Trophoblast cell (in vitro differentiated cells and primary cell): ENCODE measurements at regions not wholly inside any gene's neighbourhood (a gene's known extent, or its start where the extent isn't known, plus 50 kb on each side); places are given as distances from the start of the nearest gene placed in this dataset.

Source experiments
- DNase-seq, 2 donors: peaks; one replicate each; pipeline ENCODE4 v3.0.0-alpha.2; 2016
- H2AFZ ChIP-seq: 2 replicates; pipeline ENCODE4 v1.6.1; 2013; ENCODE audit warnings: low read length, moderate library complexity, mild to moderate bottlenecking; ENCODE audit not compliant: insufficient read depth, poor library complexity
- H2AK5ac ChIP-seq: 2 replicates; pipeline ENCODE4 v1.6.1; 2013; ENCODE audit warnings: mild to moderate bottlenecking, low read length
- H2BK120ac ChIP-seq: 2 replicates; pipeline ENCODE4 v1.6.1; 2013; ENCODE audit warnings: low read length, mild to moderate bottlenecking, moderate library complexity; ENCODE audit not compliant: insufficient read depth, poor library complexity
- H2BK12ac ChIP-seq: 2 replicates; pipeline ENCODE4 v1.6.1; 2013; ENCODE audit warnings: mild to moderate bottlenecking, low read length, moderate library complexity
- H2BK5ac ChIP-seq: 2 replicates; pipeline ENCODE4 v1.6.1; 2013; ENCODE audit warnings: low read length, low read depth, moderate library complexity, mild to moderate bottlenecking; ENCODE audit not compliant: poor library complexity
- H3K14ac ChIP-seq: 2 replicates; pipeline ENCODE4 v1.6.1; 2013; ENCODE audit warnings: mild to moderate bottlenecking, low read length
- H3K18ac ChIP-seq: 2 replicates; pipeline ENCODE4 v1.6.1; 2013; ENCODE audit warnings: mild to moderate bottlenecking, low read length
- H3K23ac ChIP-seq: 2 replicates; pipeline ENCODE4 v1.6.1; 2013; ENCODE audit warnings: low read length
- H3K27ac ChIP-seq: 2 replicates; pipeline ENCODE4 v1.5.1; 2013; ENCODE audit warnings: low read depth, mild to moderate bottlenecking, inconsistent platforms, low read length, moderate library complexity
- H3K27me3 ChIP-seq: 2 replicates; pipeline ENCODE4 v1.6.1; 2013; ENCODE audit warnings: inconsistent platforms, mild to moderate bottlenecking, low read length, moderate library complexity; ENCODE audit not compliant: insufficient read depth
- H3K36me3 ChIP-seq, 2 experiments: 1 replicate in 1 of 2; 2 replicates in 1 of 2; pipeline ENCODE4 v1.6.1; 2013; ENCODE audit warnings: low read length in 2 of 2, mild to moderate bottlenecking in 2 of 2, moderate library complexity in 1 of 2; ENCODE audit not compliant: insufficient read depth in 2 of 2, control insufficient read depth in 1 of 2
- H3K4ac ChIP-seq: 2 replicates; pipeline ENCODE4 v1.6.1; 2013; ENCODE audit warnings: low read depth, mild to moderate bottlenecking, low read length, moderate library complexity
- H3K4me1 ChIP-seq, 2 experiments: 1 replicate in 1 of 2; 2 replicates in 1 of 2; pipeline ENCODE4 v1.6.1; 2013; ENCODE audit warnings: low read length in 2 of 2, mild to moderate bottlenecking in 2 of 2, moderate library complexity in 1 of 2; ENCODE audit not compliant: insufficient read depth in 2 of 2, control insufficient read depth in 1 of 2
- H3K4me2 ChIP-seq: 2 replicates; pipeline ENCODE4 v1.6.1; 2013; ENCODE audit warnings: inconsistent platforms, mild to moderate bottlenecking, low read length, moderate library complexity
- H3K4me3 ChIP-seq: 2 replicates; pipeline ENCODE4 v1.5.1; 2013; ENCODE audit warnings: mild to moderate bottlenecking, low read depth, low read length, inconsistent platforms
- H3K79me1 ChIP-seq: one replicate; pipeline ENCODE4 v1.6.1; 2013; ENCODE audit warnings: low read length
- H3K79me2 ChIP-seq: 2 replicates; pipeline ENCODE4 v1.6.1; 2013; ENCODE audit warnings: low read length, mild to moderate bottlenecking; ENCODE audit not compliant: control insufficient read depth, insufficient read depth, poor library complexity
- H3K9ac ChIP-seq: 2 replicates; pipeline ENCODE4 v1.6.1; 2013; ENCODE audit warnings: mild to moderate bottlenecking, low read length
- H3K9me3 ChIP-seq: 2 replicates; pipeline ENCODE4 v1.6.1; 2013; ENCODE audit warnings: low read depth, mild to moderate bottlenecking, control low read depth, inconsistent platforms, low read length; ENCODE audit not compliant: insufficient read depth
- H4K12ac ChIP-seq: 2 replicates; pipeline ENCODE4 v1.6.1; 2013; ENCODE audit warnings: low read depth, mild to moderate bottlenecking, low read length, moderate library complexity
- H4K8ac ChIP-seq: 2 replicates; pipeline ENCODE4 v1.6.1; 2013; ENCODE audit warnings: low read depth, mild to moderate bottlenecking, low read length, moderate library complexity
- H4K91ac ChIP-seq: one replicate; pipeline ENCODE4 v1.6.1; 2013; ENCODE audit warnings: low read depth, mild to moderate bottlenecking, low read length, moderate library complexity
- WGBS: extraction: QIAGEN DNeasy Blood & Tissue Kit; methylation state at CpG from one replicate; pipeline ENCODE4 v1.1.7; 2013; ENCODE audit warnings: missing lambda C conversion rate; ENCODE audit not compliant: insufficient read length, insufficient coverage; ENCODE audit errors: extremely low coverage; 5-methylcytosine and 5-hydroxymethylcytosine counted together

- H3K9me3 ChIP-seq, result peaks cover 7% of the 10 kb centered on the region
- no peak overlapping the region for H2BK5ac ChIP-seq
- no peaks in the 10 kb centered on the region for H3K27me3 ChIP-seq
- H3K79me2 ChIP-seq, result no peaks in the 10 kb centered on the region
- H3K18ac ChIP-seq, result no peak overlapping the region
- H3K4ac ChIP-seq, result no peak overlapping the region
- no CpG with 5 or more reads among the region's 8 CpGs for WGBS
- no peak overlapping the region for H3K4me2 ChIP-seq
- no peak overlapping the region for H3K9ac ChIP-seq
- H4K8ac ChIP-seq, result no peak overlapping the region
- no peak overlapping the region for H2BK120ac ChIP-seq
- no peak overlapping the region for H3K14ac ChIP-seq
- H3K79me1 ChIP-seq, result no peaks in the 10 kb centered on the region
- peaks cover 5 to 6% of the 10 kb centered on the region in 2 experiments for H3K4me1 ChIP-seq
- no peak overlapping the region for H2BK12ac ChIP-seq
- no peak overlapping the region for H3K27ac ChIP-seq
- no peak overlapping the region for H2AK5ac ChIP-seq
- no peak overlapping the region for H4K12ac ChIP-seq
- no peak overlapping the region for H2AFZ ChIP-seq
- no peak for DNase-seq
- no peaks in the 10 kb centered on the region for H3K36me3 ChIP-seq
- no peak overlapping the region for H3K4me3 ChIP-seq
- H4K91ac ChIP-seq, result no peak overlapping the region
- H3K23ac ChIP-seq, result no peak overlapping the region
Measured at GRCh38 chr20:51238675-51239305, 215.9 kb upstream of the KCNG1 start.

- no peak overlapping the region for H2BK120ac ChIP-seq
- no peak overlapping the region for H3K4me2 ChIP-seq
- no peaks in the 10 kb centered on the region for H3K27me3 ChIP-seq
- no peaks in the 10 kb centered on the region for H3K36me3 ChIP-seq
- H3K9me3 ChIP-seq, result peaks cover 5% of the 10 kb centered on the region
- peaks cover 5 to 6% of the 10 kb centered on the region in 2 experiments for H3K4me1 ChIP-seq
- no peaks in the 10 kb centered on the region for H3K79me2 ChIP-seq
- H2AFZ ChIP-seq, result peak overlapping the region; percentile 35
- H4K8ac ChIP-seq, result peak overlapping the region; percentile 17
- no peak overlapping the region for H2AK5ac ChIP-seq
- no peak overlapping the region for H4K91ac ChIP-seq
- no peak overlapping the region for H3K14ac ChIP-seq
- no peak overlapping the region for H3K4ac ChIP-seq
- H3K4me3 ChIP-seq, result no peak overlapping the region
- no peak overlapping the region for H3K23ac ChIP-seq
- H3K27ac ChIP-seq, result no peak overlapping the region
- H3K79me1 ChIP-seq, result no peaks in the 10 kb centered on the region
- no peak for DNase-seq
- peak overlapping the region; percentile 59 for H2BK12ac ChIP-seq
- no peak overlapping the region for H2BK5ac ChIP-seq
- no peak overlapping the region for H3K9ac ChIP-seq
- H4K12ac ChIP-seq, result no peak overlapping the region
- H3K18ac ChIP-seq, result no peak overlapping the region
- whole genome bisulfite sequencing, result no CpG with 5 or more reads among the region's 11 CpGs
Measured at GRCh38 chr20:51237791-51238190, 214.9 kb upstream of the KCNG1 start.

- Histone ChIP-seq H3K79me2 (no peaks in the 10 kb centered on the region), H3K14ac (no peak overlapping the region), H2BK12ac (no peak overlapping the region), H4K8ac (no peak overlapping the region), H2AK5ac (no peak overlapping the region), H3K27me3 (no peaks in the 10 kb centered on the region), H3K4me3 (no peak overlapping the region), H3K23ac (no peak overlapping the region), H3K27ac (no peak overlapping the region), H2BK120ac (no peak overlapping the region), H3K18ac (no peak overlapping the region), H2BK5ac (no peak overlapping the region), H3K9ac (no peak overlapping the region), H3K9me3 (peaks cover 2% of the 10 kb centered on the region), H4K91ac (no peak overlapping the region), H3K4me2 (no peak overlapping the region), H3K4ac (no peak overlapping the region), H3K4me1 (peaks cover 5 to 6% of the 10 kb centered on the region in 2 experiments), H3K79me1 (no peaks in the 10 kb centered on the region), H2AFZ (no peak overlapping the region), H3K36me3 (no peaks in the 10 kb centered on the region), H4K12ac (peak overlapping the region; percentile 19)
- DNase-seq, result no peak
- WGBS, result no CpG with 5 or more reads among the region's 6 CpGs
Measured at GRCh38 chr20:51237278-51237677, 214.4 kb upstream of the KCNG1 start.

- Histone ChIP-seq H2BK5ac (no peak overlapping the region), H3K14ac (no peak overlapping the region), H3K23ac (no peak overlapping the region), H3K27me3 (no peaks in the 10 kb centered on the region), H2BK12ac (no peak overlapping the region), H3K27ac (no peak overlapping the region), H3K9ac (no peak overlapping the region), H2AFZ (no peak overlapping the region), H3K4me1 (peaks cover 5 to 6% of the 10 kb centered on the region in 2 experiments), H3K79me1 (no peaks in the 10 kb centered on the region), H4K8ac (no peak overlapping the region), H2BK120ac (no peak overlapping the region), H3K4ac (no peak overlapping the region), H4K12ac (no peak overlapping the region), H3K4me3 (no peak overlapping the region), H3K18ac (no peak overlapping the region), H3K36me3 (no peaks in the 10 kb centered on the region), H3K4me2 (no peak overlapping the region), H4K91ac (no peak overlapping the region), H2AK5ac (no peak overlapping the region), H3K79me2 (no peaks in the 10 kb centered on the region), H3K9me3 (no peaks in the 10 kb centered on the region)
- WGBS, result no CpG with 5 or more reads among the region's 2 CpGs
- no peak for DNase-seq
Measured at GRCh38 chr20:51236421-51236820, 213.5 kb upstream of the KCNG1 start.
